ENCODE measurements at regions not wholly inside any gene's neighbourhood (a gene's known extent, or its start where the extent isn't known, plus 50 kb on each side); places are given as distances from the start of the nearest gene placed in this dataset.
A peak's percentile ranks its signal among the peaks of the same experiment; 100 is the strongest.
"Not testable (repeated sequence)": the region's sequence is repeated elsewhere in the genome, so short reads cannot be mapped to it uniquely, and the experiment has no call there.

GRCh38 chr2:87524619-87525188 is 223.2 kb upstream of the PLGLB2 start:
- peak; percentile 75 for DNase-seq

GRCh38 chr2:87525497-87525991 is 222.3 kb upstream of the PLGLB2 start:
- peak; percentile 82 for DNase-seq

GRCh38 chr2:87526258-87526657 is 221.6 kb upstream of the PLGLB2 start:
- DNase-seq, result not testable (repeated sequence)

GRCh38 chr2:87531968-87532715 is 215.7 kb upstream of the PLGLB2 start:
- DNase-seq, result peak; percentile 67

GRCh38 chr2:87533390-87534272 is 214.3 kb upstream of the PLGLB2 start:
- DNase-seq, result peak; percentile 50

GRCh38 chr2:87534273-87534889 is 213.5 kb upstream of the PLGLB2 start:
- DNase-seq, result not testable (repeated sequence)

GRCh38 chr2:87536427-87536826 is 211.5 kb upstream of the PLGLB2 start:
- not testable (repeated sequence) for DNase-seq

GRCh38 chr2:87537251-87537671 is 210.6 kb upstream of the PLGLB2 start:
- peak; percentile 70 for DNase-seq

GRCh38 chr2:87538268-87538667 is 209.6 kb upstream of the PLGLB2 start:
- DNase-seq, result not testable (repeated sequence)

- not testable (repeated sequence) for DNase-seq
Observed at GRCh38 chr2:87539151-87539943, 208.5 kb upstream of the PLGLB2 start.

- not testable (repeated sequence) for DNase-seq
Observed at GRCh38 chr2:87540242-87540641, 207.6 kb upstream of the PLGLB2 start.

GRCh38 chr2:87542599-87543174 is 205.2 kb upstream of the PLGLB2 start:
- peak; percentile 64 for DNase-seq

GRCh38 chr2:87543797-87544196 is 204.1 kb upstream of the PLGLB2 start:
- DNase-seq, result not testable (repeated sequence)

GRCh38 chr2:87547106-87547505 is 200.8 kb upstream of the PLGLB2 start:
- DNase-seq, result not testable (repeated sequence)

GRCh38 chr2:87547966-87548365 is 199.9 kb upstream of the PLGLB2 start:
- not testable (repeated sequence) for DNase-seq

GRCh38 chr2:87548681-87549536 is 199.0 kb upstream of the PLGLB2 start:
- peak; percentile 27 for DNase-seq

GRCh38 chr2:87549561-87550202 is 198.2 kb upstream of the PLGLB2 start:
- DNase-seq, result not testable (repeated sequence)

GRCh38 chr2:87554678-87555077 is 193.2 kb upstream of the PLGLB2 start:
- DNase-seq, result not testable (repeated sequence)

GRCh38 chr2:87555082-87555481 is 192.8 kb upstream of the PLGLB2 start:
- DNase-seq, result not testable (repeated sequence)

- not testable (repeated sequence) for DNase-seq
Observed at GRCh38 chr2:87559001-87559400, 188.9 kb upstream of the PLGLB2 start.
